GM20431 (cell line): ENCODE measurements at regions not wholly inside any gene's neighbourhood (a gene's known extent, or its start where the extent isn't known, plus 50 kb on each side); places are given as distances from the start of the nearest gene placed in this dataset.
"Not testable (repeated sequence)": the region's sequence is repeated elsewhere in the genome, so short reads cannot be mapped to it uniquely, and the experiment has no call there.

ENCODE experiments used
- in situ Hi-C: fragments of 300-500 bp; cut with MseI, MboI; formaldehyde crosslinking; loops from one replicate; pipeline ENCODE4 v1.15.0; 2020; ENCODE audit warnings: low sequenced_read_pairs; ENCODE audit not compliant: unreplicated experiment

- in situ Hi-C loops, result no loop called here
Observed at GRCh38 chr12:126243814-126244440, 1178.7 kb downstream of the AACS start.

DNA sequence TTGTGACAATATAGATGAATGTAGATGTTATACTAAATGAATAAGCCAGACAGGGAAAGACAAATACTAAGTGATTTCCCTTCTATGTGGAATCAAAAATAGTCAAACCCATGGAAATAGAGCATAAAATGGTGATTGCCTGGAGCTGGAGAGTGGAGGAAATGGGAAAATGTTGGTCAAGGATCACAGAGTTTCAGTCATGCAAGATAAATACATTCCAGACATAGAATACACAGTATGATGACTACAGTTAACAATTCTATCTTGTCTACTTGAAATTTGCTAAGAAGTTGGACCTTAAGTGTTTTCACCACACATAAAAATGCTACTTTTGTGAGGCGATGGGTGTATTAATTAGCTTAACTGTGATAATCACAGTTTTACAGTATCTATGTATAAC is 1182.7 kb downstream of the AACS start:
- in situ Hi-C loops, result no loop called here

- in situ Hi-C loops, result no loop called here
Observed at GRCh38 chr12:126248871-126249403, 1183.7 kb downstream of the AACS start.

DNA sequence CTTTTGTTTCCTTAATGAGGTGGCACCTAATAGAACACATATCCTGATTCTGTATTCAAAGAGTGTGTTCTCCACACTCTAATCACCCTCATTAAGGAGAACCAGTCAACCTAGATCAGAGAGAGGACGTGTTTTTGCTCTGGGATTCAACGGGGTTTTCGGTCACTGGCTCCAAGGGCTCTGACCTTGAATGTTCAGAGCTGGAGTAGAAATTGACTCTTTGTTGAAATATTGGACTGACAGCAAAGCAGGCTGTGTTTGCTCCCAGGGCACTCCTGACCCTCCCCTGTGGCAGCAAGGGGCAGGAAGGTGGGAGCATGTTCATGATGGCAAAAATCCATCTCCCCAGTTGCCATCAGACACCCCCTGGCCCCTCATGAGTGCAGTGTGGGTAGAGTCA is 1193.0 kb downstream of the AACS start:
- in situ Hi-C loops, result no loop called here

DNA sequence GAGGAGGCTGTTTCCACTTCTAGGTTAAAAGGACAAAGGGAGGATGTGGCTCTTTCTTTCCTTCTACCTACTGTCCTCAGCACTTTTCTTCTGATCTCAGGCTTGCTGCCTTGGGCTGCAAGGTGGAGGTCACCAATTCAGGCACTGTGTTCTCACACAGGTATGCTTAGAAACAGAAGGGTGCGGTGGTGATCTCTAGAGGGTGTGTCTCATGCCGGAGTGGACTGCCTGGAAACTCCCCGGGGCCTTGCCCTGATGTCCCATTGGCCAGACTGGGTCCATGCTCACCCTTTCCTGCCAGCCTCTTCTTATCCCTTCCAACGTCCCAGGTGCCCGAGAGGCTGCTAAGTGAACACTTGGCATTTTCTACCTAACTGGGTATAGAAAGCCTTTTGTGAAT is 1197.6 kb downstream of the AACS start:
- in situ Hi-C loops, result no loop called here

DNA sequence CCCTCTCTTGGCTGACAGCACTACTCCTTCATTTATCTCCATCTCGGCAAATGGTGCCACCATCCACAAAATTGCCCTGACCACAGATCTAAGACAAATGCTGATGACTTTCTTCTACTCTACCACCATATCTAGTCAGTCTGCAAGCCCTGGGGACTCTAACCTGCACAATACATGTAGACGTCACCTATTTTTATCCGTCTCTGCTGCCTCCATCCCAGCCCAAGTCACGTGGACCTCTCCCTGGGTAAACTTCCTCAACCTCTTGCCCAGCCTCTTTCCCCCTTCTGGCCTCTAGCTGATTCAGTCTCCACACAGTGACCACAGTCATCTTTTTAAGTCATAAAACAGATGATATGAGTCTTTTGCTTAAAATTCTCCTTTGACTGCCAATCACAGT is 1203.0 kb downstream of the AACS start:
- in situ Hi-C loops, result no loop called here

DNA sequence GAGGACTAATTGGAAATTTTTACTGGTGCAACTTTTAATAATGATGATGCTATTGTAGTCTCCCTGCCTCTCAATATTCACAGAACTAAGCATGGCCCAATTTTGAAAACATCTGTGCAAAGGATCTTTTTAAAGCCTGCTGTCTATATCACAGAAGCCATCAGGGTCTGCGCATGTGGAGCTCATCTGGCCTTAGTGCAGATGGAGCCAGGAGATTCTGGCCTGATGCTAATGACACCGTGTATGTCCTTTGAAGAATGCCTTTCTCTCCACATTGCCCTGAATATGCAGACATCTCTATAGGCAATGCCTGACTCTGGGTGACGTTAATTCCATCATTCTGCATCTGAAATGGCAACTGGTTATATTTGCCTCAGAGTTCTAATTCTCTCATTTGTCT is 1205.9 kb downstream of the AACS start:
- in situ Hi-C loops, result no loop called here

DNA sequence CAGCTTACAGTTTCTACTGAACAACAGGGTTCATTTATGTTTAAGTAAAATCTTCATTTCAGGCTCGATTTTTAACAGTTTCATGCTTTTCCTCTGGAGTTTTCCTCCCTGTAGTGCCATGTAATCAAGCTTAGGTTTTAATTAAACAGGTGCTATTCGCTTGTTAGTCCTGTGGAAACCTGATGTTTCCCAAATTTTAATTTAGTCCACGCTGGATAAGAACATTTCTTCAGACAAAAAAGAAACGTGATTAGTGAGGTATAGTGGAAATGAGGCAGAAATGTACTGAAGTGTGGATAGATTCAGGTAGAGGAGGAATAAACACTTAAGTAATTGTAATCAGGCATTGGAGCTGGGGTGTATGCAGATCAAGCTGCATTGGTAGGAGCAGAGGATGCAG is 1217.5 kb downstream of the AACS start:
- in situ Hi-C loops, result no loop called here

GRCh38 chr12:126286203-126286602 is 1221.0 kb downstream of the AACS start:
- in situ Hi-C loops, result no loop called here

GRCh38 chr12:126290456-126290855 is 1225.2 kb downstream of the AACS start:
- in situ Hi-C loops, result no loop called here

- in situ Hi-C loops, result not testable (repeated sequence)
Observed at GRCh38 chr12:126291987-126292386, 1226.8 kb downstream of the AACS start.

GRCh38 chr12:126295652-126296051 is 1230.4 kb downstream of the AACS start:
- in situ Hi-C loops, result no loop called here

DNA sequence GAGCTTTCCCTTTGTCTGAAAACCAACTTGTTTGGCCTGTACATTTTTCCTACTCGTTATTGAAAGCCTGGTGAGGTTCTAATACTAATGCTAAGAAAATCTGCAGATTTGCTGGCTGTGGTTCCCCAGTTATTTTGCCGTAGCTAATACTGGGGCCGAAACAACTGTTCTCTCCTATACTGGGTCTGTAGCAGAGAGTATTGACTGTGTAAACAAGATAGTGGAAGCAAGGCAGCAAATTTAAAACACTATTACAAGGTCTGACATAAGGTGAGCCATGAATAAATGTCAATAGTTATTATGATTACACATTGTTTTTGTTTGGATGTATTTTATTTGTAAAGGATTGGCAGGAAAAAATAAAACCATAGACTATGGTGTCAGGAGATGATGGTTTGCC is 1244.0 kb downstream of the AACS start:
- in situ Hi-C loops, result no loop called here

- in situ Hi-C loops, result no loop called here
Observed at GRCh38 chr12:126312457-126312856, 1247.2 kb downstream of the AACS start.

DNA sequence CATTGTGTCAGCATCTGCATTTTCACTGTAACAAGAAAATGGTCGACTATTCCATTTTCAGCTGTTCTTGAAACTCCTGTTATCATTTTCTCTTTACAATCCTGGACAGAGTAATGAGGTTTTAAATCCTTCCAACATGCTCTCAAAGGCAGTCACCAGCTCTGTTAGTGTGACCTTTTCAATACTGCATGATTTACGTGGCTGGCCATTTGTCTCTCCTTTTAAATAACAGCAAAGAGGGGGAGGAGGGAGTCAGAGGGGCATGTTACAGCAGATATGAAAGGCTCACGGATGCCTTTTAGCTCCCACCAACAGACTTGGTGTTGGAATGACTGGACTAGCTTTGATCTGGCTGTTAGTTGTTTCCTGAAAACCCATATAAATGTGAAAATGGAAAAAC is 1251.2 kb downstream of the AACS start:
- in situ Hi-C loops, result no loop called here

DNA sequence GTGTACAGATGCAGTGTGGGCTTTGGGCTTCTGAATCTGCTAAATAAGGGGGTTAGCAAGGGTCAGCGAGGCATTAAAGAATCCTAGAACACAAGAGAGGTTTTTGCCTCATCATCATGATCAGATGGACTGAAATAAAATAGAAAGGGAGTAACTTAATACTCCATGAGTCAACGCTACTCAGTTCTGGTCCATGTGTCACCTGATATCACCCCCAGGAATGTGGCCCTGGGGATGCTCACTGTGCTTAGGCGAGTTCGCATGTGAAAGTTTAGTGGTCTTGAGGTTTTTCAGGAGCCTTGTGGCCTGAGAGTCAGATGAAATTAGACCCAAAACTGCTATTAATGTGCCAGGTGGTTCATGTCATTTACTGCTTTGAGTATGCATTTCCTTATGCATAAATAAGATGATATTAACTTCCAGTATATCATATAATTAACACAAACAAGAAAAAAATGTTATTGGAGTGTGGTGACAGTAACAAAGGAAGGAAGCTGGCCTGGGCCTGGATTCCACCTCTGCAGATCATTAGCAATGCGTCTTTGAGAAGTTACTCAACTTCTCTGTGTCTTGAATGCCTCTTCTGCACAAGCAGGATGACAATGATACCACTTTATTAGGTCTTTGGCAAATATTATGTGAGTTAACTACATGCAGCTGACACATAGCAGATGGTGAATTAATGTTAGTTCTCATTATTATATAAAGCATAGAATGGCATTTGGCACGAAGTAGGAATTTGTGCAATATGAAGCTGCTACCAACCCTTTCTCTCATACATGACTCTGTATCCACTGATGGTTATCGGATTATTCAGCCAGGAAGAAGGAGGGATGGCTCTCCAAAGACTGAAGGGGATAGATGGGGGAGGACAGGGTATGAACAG is 1272.6 kb downstream of the AACS start:
- in situ Hi-C loops, result no loop called here

- in situ Hi-C loops, result no loop called here
Observed at GRCh38 chr12:126342866-126343265, 1277.6 kb downstream of the AACS start.

DNA sequence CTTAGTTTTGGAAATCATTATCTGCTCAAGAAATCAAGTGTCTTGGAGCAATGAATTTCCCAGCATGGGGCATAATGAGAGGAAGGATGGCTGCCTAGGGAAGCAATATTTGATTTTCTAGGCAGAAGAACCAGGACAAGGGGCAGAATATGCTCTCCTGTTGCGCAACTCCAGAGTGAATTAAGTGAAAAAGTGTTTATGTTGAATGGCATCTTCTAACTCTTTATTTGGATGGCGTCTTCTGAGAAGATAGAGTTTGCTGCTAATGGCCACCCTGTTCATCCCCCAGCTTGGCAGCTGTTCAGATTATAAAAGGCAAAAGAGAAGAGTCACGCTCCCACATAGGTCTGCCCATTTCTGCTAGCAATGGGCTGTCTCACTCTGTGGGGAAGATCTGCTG is 1278.1 kb downstream of the AACS start:
- in situ Hi-C loops, result no loop called here

- in situ Hi-C loops, result no loop called here
Observed at GRCh38 chr12:126346087-126346486, 1280.9 kb downstream of the AACS start.

DNA sequence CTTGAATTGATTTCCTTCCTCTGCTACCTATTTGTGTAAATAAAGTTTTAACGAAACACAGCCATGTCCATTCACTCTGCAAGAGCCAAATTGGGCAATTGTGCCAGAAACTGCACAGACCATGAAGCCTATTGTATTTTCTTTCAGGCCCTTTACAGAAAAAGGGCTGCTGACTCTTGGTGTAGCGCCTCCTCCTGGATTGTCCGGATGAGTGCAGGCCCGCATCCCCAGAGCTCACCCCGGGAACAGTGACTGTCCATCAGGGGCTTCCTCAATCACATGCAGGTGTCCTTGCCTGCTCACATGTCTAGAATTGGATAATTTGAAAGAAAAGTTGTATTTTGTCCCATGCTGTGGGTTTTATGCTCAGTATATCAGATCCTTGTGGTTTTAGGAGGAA is 1282.2 kb downstream of the AACS start:
- in situ Hi-C loops, result no loop called here

GRCh38 chr12:126349383-126349782 is 1284.1 kb downstream of the AACS start:
- in situ Hi-C loops, result no loop called here
